Spleen (tissue), 11 donors: ENCODE measurements at regions not wholly inside any gene's neighbourhood (a gene's known extent, or its start where the extent isn't known, plus 50 kb on each side); places are given as distances from the start of the nearest gene placed in this dataset.

Experiments used
- DNase-seq: peaks from one replicate; pipeline ENCODE4 v3.0.0-alpha.2; 2020
- H3K27ac ChIP-seq, 8 donors: fragments of 200-600 bp; sonication (generic) in 7 of 8; 1 replicate in 4 of 8; 2 replicates in 4 of 8; pipeline versions ENCODE4 v1.5.0 to v1.8.0; 2016 to 2021; ENCODE audit warnings: inconsistent platforms in 4 of 8, mild to moderate bottlenecking in 4 of 8, moderate library complexity in 1 of 8
- H3K27me3 ChIP-seq, 7 donors: fragments of 200-600 bp; sonication (generic) in 6 of 7; replicated peaks in 1 of 7; 1 replicate in 4 of 7; 2 replicates in 3 of 7; pipeline versions ENCODE4 v1.5.0 to v1.8.0; 2016 to 2021; ENCODE audit warnings: inconsistent platforms in 3 of 7, mild to moderate bottlenecking in 1 of 7
- H3K36me3 ChIP-seq, 6 donors: fragments of 200-600 bp; sonication (generic) in 5 of 6; 1 replicate in 4 of 6; 2 replicates in 2 of 6; pipeline versions ENCODE4 v1.5.0 to v1.8.0; 2016 to 2021; ENCODE audit warnings: inconsistent platforms in 2 of 6
- H3K4me1 ChIP-seq, 6 donors: fragments of 200-600 bp; sonication (generic) in 5 of 6; 1 replicate in 3 of 6; 2 replicates in 3 of 6; pipeline versions ENCODE4 v1.5.0 to v1.8.0; 2016 to 2021; ENCODE audit warnings: inconsistent platforms in 3 of 6
- H3K4me3 ChIP-seq, 8 donors: fragments of 200-600 bp; sonication (generic) in 7 of 8; 1 replicate in 4 of 8; 2 replicates in 4 of 8; pipeline versions ENCODE4 v1.5.0 to v1.8.0; 2016 to 2021; ENCODE audit warnings: inconsistent platforms in 4 of 8, mild to moderate bottlenecking in 4 of 8, moderate library complexity in 2 of 8
- H3K9me3 ChIP-seq, 8 donors: fragments of 200-600 bp; sonication (generic) in 7 of 8; 1 replicate in 4 of 8; 2 replicates in 4 of 8; pipeline versions ENCODE4 v1.5.0 to v1.8.0; 2016 to 2021; ENCODE audit warnings: inconsistent platforms in 4 of 8
- POLR2A ChIP-seq, 3 donors: fragments of 450-650 bp; IDR thresholded peaks; one replicate each; pipeline ENCODE4 v1.5.1; 2017; ENCODE audit warnings: antibody characterized with exemption in 3 of 3, mild to moderate bottlenecking in 1 of 3
- POLR2AphosphoS5 ChIP-seq, 3 donors: sonication (generic); formaldehyde crosslinking; IDR thresholded peaks; one replicate each; pipeline ENCODE4 v1.5.1; 2017; ENCODE audit warnings: antibody characterized with exemption in 3 of 3
- WGBS, 5 donors: extraction: QIAGEN DNeasy Blood & Tissue Kit in 3 of 5; methylation state at CpG; one replicate each; pipeline versions ENCODE4 v1.1.5 to v1.1.7; 2013 to 2018; 5-methylcytosine and 5-hydroxymethylcytosine counted together
- intact Hi-C: fragments of 100-400 bp; cut with DNase I; formaldehyde crosslinking; loops from one replicate; pipeline ENCODE4 v1.15.0; 2023; ENCODE audit warnings: low total_unique reads
- TF ChIP-seq, protein P1 (sequence below), 11 experiments: fragments of 200-600 bp in 7 of 11; fragments of 450-650 bp in 4 of 11; sonication (generic) in 4 of 11; IDR thresholded peaks in 8 of 11; conservative IDR thresholded peaks in 3 of 11; 1 replicate in 7 of 11; 2 replicates in 4 of 11; pipeline versions ENCODE4 v1.4.0 to v1.8.0; 2016 to 2021; ENCODE audit warnings: antibody characterized with exemption in 11 of 11, inconsistent platforms in 4 of 11, mild to moderate bottlenecking in 1 of 11
- donor health status: healthy with polysubstance abuse.
- donor health status: DM: no; HTN: no; CAD: no; lungs with moderate emphysema.
- donor health status: DM: no; HTN: no; CAD: no.
- donor health status: Bipolar disorder and iron deficiency.
- donor health status: healthy.
- donor health status: DM: no; HTN: no; CAD: no.
- donor health status: DM: yes; HTN: yes; CAD: no.

DNA sequence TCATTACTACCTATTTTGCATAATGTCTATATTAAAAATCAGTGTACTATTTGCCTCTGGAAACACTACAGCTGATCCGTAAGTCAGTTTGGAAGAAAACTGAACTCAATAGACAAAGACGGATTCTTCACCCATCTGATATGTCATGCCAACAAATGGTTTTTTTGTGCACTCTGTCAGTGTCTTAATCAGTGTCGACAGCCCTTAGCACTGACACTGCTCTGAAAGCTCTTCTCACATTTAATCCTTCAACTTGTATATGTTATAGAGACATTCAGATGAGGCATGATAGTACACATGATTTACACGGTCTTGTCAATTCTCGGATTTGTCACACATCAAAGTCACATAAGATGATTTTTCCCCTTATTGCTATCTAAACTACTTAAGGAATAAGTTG, 347.5 kb upstream of the GALNT5 start:
- intact Hi-C loops, result no loop called here
- Histone ChIP-seq H3K9me3 (no peaks in the 10 kb centered on the region), H3K4me3 (no peak overlapping the region), H3K36me3 (no peaks in the 10 kb centered on the region), H3K4me1 (no peaks in the 10 kb centered on the region), H3K27me3 (no peaks in the 10 kb centered on the region), H3K27ac (no peak overlapping the region)
- TF ChIP-seq POLR2AphosphoS5 (IDR thresholded peaks at IDR 0.05), result no peak
- no peak for TF ChIP-seq POLR2A (IDR thresholded peaks at IDR 0.05)
- TF ChIP-seq, protein P1, sequence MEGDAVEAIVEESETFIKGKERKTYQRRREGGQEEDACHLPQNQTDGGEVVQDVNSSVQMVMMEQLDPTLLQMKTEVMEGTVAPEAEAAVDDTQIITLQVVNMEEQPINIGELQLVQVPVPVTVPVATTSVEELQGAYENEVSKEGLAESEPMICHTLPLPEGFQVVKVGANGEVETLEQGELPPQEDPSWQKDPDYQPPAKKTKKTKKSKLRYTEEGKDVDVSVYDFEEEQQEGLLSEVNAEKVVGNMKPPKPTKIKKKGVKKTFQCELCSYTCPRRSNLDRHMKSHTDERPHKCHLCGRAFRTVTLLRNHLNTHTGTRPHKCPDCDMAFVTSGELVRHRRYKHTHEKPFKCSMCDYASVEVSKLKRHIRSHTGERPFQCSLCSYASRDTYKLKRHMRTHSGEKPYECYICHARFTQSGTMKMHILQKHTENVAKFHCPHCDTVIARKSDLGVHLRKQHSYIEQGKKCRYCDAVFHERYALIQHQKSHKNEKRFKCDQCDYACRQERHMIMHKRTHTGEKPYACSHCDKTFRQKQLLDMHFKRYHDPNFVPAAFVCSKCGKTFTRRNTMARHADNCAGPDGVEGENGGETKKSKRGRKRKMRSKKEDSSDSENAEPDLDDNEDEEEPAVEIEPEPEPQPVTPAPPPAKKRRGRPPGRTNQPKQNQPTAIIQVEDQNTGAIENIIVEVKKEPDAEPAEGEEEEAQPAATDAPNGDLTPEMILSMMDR (IDR thresholded peaks at IDR 0.05 in 8 of 11, conservative IDR thresholded peaks at IDR 0.05 in 3 of 11), result no peak
- DNase-seq, result no peak
- WGBS, 5 donors, result 75 to 81% (median 77%) methylated on average over 5 of the region's 5 CpGs

DNA sequence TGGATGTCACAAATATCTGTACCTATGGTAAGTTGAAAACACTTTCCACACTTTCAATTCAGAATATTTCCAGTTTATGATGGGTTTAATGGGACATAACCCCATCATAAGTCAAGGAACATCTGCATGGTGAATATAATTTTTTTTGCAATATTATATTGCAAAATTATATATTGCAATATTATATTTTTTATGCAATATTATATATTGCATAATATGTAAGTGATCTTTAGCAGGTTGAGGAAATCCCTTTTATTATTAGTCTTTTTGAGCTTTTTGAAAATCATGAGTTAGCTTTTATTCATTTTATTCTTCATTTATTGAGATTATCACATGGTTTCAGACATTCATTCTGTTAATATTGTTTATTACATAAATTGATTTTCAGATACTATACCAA, 342.2 kb upstream of the GALNT5 start:
- Histone ChIP-seq H3K27me3 (no peaks in the 10 kb centered on the region), H3K9me3 (peaks cover 0 to 7% (median 0%) of the 10 kb centered on the region in 8 donors), H3K27ac (no peak overlapping the region), H3K4me3 (no peak overlapping the region), H3K36me3 (no peaks in the 10 kb centered on the region), H3K4me1 (no peaks in the 10 kb centered on the region)
- TF ChIP-seq, protein P1 (IDR thresholded peaks at IDR 0.05 in 8 of 11, conservative IDR thresholded peaks at IDR 0.05 in 3 of 11), result no peak
- TF ChIP-seq POLR2A (IDR thresholded peaks at IDR 0.05), result no peak
- no peak for TF ChIP-seq POLR2AphosphoS5 (IDR thresholded peaks at IDR 0.05)
- no peak for DNase-seq
- intact Hi-C loops, result no loop called here

DNA sequence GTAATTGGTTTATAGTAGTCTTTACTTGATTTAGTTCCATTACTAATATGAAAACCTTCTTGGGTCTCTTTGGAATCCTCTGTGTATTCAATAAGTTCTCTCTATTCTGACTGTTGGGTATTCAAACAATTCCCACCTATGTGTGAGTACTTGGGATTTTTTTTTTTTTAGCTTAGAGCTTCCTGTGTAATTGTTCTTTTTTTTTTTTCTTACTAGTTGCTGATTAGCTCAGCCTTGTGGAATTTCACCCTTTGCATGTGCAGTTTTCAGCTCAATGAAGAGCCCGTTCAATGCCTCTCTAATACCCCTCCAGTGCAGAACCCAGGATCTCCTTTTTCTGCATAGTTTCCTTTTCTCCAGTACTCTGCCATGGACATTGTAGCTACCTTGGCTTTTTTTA, 339.1 kb upstream of the GALNT5 start:
- H3K4me1 ChIP-seq, result no peaks in the 10 kb centered on the region
- TF ChIP-seq, protein P1 (IDR thresholded peaks at IDR 0.05 in 8 of 11, conservative IDR thresholded peaks at IDR 0.05 in 3 of 11), result no peak
- no peak overlapping the region for H3K27ac ChIP-seq
- H3K36me3 ChIP-seq, result no peaks in the 10 kb centered on the region
- intact Hi-C loops, result no loop called here
- peaks cover 0 to 10% (median 2%) of the 10 kb centered on the region in 8 donors for H3K9me3 ChIP-seq
- DNase-seq, result no peak
- 50 to 66% (median 56%) methylated on average over 1 of the region's 1 CpG for WGBS, 5 donors
- no peaks in the 10 kb centered on the region for H3K27me3 ChIP-seq
- H3K4me3 ChIP-seq, result no peak overlapping the region

DNA sequence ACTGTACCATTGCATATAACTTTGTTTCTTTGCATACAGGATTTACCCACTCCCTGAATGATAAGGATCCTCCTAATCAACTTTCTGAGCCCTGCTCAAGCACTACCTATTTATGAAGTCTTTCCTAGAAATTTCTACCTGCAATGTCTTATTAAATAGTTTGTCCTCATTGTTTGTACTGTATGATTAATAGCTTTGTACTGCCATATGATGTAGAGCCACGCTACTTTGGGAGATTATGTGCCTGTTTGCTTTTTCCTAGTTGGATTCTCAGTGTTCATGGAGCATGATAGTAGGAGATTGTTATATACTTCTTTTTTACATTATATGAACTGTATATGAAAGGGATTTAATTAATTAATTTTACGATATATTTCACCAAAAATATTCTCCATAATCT, 327.1 kb upstream of the GALNT5 start:
- Histone ChIP-seq H3K36me3 (no peaks in the 10 kb centered on the region), H3K4me3 (no peak overlapping the region), H3K27me3 (no peaks in the 10 kb centered on the region), H3K27ac (no peak overlapping the region), H3K4me1 (no peaks in the 10 kb centered on the region), H3K9me3 (peaks cover 0 to 19% (median 6%) of the 10 kb centered on the region in 8 donors)
- intact Hi-C loops, result no loop called here
- TF ChIP-seq POLR2A (IDR thresholded peaks at IDR 0.05), result no peak
- TF ChIP-seq, protein P1 (IDR thresholded peaks at IDR 0.05 in 8 of 11, conservative IDR thresholded peaks at IDR 0.05 in 3 of 11), result no peak
- no peak for TF ChIP-seq POLR2AphosphoS5 (IDR thresholded peaks at IDR 0.05)
- 77 to 87% (median 80%) methylated on average over 2 of the region's 2 CpGs for WGBS, 5 donors
- DNase-seq, result no peak
